GM12892 (cell line): ENCODE measurements at regions not wholly inside any gene's neighbourhood (a gene's known extent, or its start where the extent isn't known, plus 50 kb on each side); places are given as distances from the start of the nearest gene placed in this dataset.

Experiments used
- DNase-seq: peaks from one replicate; pipeline ENCODE4 v3.0.0; 2011; ENCODE audit not compliant: insufficient read length
- FAIRE-seq: peaks from 2 replicates; lab custom pipeline; 2011; peaks lifted over from hg19 to GRCh38; lab: Jason Lieb, UNC
- POLR2A ChIP-seq: IDR thresholded peaks from 2 replicates; pipeline ENCODE4 v1.6.1; 2011; ENCODE audit warnings: low read depth, low read length, control low read depth
- POLR2AphosphoS5 ChIP-seq: IDR thresholded peaks from 2 replicates; pipeline ENCODE4 v1.6.1; 2011; ENCODE audit warnings: low read depth, low read length, control low read depth
- TAF1 ChIP-seq: IDR thresholded peaks from 2 replicates; pipeline ENCODE4 v1.6.1; 2011; ENCODE audit warnings: low read depth, mild to moderate bottlenecking, control low read depth, low read length, borderline replicate concordance

DNA sequence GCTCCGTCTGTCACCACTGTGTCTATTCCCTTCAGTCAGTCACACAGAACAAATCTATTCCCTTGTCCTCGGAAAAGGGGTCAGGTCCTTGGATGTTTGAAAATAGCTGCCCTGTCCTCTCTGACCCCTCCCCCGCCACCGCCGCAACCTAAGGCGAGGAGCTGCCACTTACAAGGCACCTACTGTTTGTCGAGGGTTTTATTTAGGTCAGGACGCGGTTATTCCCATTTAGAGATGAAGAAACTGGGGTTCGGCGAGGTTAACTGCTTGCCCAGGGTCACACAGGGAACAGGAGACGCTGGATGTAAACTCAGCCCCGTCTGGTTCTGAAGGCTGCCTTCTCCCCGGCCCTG, 1468.1 kb downstream of the BRD1 start:
- DNase-seq (no peak), FAIRE-seq (no peak)
- no peak for TF ChIP-seq POLR2AphosphoS5
- TF ChIP-seq TAF1, result no peak

DNA sequence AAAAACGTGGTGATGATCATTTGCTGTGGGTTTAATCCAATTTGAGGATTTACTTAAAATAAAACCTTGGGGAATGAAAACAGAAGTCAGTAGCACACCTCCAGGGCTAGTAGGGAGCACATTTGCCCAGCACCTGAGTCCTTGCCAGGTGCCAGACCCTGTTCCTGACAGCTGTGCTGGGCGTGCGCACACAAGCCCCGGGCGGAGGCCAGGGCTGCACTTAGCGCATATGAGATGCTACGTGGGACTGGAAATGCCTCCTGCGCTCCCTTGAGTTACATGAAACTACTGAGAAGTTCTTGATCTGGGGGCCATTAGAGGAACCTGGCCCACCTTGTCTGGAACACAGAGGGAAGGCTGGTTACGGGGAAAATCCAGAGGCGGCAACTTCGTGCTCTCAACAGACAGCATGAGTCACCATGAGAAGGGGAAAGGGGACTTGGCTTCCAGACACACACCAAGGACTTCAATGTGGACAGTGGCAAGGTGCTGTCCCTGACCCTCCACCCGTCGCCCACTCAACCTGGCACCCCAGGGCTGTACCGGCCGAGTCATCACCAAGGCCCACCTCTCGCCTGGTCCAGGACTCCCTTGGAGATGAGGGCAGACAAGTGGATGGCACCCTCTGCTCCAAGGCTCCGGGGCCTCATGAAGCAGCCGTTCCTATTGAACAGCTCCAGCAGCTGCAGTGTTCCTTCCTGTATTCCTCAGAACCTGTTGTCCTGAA, 1468.6 kb downstream of the BRD1 start:
- no peak for DNase-seq
- FAIRE-seq, result no peak
- TF ChIP-seq POLR2AphosphoS5 (no peak), POLR2A (no peak), TAF1 (no peak)

DNA sequence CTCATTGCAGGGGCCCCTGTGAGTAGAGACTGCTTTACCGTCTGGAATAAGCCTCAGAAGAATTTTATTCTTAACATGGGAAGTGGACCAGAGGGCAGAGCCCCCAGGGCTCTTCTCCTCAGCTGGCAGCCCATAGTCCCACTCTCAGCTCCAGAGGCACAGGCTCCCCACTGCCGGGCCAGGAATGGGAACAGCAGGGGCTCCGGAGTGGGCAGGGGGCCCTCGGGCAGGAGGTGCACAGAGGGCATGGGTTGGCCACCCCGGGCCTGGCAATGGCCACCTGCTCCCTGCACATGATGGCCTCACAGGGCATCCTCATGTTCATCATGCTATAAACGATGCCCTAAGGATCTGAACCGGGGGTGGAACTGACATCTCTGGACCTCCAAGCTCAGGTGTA, 1469.7 kb downstream of the BRD1 start:
- FAIRE-seq (no peak), DNase-seq (no peak)
- no peak for TF ChIP-seq TAF1
- TF ChIP-seq POLR2AphosphoS5, result no peak
- no peak for TF ChIP-seq POLR2A

DNA sequence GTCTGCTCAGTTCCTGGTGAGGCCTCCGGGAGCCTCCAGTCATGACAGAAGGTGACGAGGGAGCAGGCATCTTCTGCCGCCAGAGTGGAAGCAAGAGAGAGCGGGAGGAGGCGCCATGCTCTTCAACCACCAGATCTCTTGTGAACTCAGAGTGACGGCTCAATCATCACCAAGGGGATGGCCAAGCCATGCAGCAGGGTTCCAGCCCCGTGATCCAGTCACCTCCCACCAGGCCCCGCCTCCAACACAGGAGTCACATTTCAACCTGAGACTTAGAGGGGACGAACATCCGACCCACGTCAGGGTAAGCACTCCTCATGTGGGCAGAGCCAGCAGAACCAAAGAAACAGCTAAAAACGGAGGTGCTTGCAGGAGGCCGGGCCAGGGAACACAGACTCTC, 1470.5 kb downstream of the BRD1 start:
- no peak for DNase-seq
- TF ChIP-seq TAF1 (no peak), POLR2A (no peak), POLR2AphosphoS5 (no peak)
- no peak for FAIRE-seq

DNA sequence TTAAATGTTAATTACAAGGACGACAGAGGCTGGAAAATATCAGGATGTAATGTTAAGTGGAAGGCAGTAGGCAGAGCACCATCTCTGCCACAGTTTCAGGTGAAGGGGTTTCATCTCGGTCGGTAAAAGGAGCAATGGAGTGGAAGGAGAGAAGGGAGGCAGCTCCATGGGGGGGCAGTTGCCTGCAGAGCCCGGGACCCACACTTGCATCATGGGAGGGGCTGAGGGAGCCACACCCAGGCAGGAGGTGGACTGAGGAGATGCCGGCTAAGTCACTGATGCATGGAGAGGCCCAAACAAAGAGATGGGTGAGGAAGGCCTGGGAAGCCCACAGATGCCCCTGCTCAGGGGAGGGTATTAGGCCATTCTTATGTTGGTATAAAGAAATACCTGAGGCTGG, 1470.9 kb downstream of the BRD1 start:
- no peak for DNase-seq
- FAIRE-seq, result no peak
- no peak for TF ChIP-seq TAF1
- TF ChIP-seq POLR2A, result no peak
- no peak for TF ChIP-seq POLR2AphosphoS5

DNA sequence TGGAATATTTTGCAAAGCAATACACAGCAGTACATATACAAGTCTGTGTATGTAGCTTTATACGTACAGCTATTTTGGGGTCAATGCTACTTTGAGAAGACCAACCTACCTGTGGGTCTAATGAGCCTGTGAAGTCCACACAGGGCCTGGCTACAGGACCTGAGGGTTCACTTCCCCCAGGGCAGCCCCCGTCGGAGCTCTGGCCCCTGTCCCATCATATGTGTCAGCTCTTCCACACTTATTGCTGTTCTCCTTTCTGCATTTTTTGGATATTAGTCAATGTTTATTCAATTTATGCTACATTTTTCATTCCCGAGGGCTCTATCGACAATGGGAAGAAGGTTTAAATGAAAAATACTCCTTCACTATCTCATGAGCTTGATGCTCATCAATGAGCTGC, 1473.6 kb downstream of the BRD1 start:
- TF ChIP-seq POLR2A (no peak), POLR2AphosphoS5 (no peak), TAF1 (no peak)
- no peak for DNase-seq
- no peak for FAIRE-seq

DNA sequence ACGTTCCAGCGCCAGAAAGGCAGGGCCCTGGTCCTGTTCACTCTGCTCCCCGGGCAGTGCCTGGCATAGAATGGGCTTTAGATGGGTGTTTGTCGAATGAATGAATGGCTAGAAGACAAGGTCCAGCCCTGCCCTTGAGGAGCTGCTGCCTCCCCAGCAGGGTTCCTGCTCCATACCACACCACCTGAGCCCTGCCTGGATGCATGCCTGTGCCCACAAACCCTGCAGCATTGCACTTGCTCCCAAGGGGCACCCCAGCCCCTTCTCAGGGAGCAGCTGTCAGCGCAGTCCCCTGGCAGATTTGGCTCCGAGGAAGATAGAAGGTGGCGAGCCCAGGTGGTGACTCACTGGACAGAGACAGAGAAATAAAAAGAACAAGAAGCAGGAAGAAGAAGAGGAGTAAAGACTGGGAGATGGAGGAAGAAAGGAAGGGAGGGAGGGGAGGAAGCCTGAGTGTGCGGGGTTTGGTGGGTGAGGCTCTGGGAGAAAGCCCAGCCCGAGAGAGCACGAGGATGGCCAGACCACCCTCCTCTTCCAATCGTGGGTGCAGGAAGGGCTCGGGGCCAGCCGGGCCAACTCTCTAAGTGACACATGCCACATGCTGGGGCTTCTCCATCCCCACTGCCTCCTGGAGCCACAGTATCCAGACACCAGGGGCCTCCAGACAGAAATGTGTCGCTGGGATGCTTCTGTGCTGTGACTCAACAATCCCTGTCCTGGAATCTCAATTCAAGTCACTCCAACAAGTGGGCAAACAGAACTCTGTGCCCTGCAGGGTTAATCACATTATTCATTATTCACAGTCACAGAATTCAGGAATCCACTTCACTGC, 1474.3 kb downstream of the BRD1 start:
- TF ChIP-seq POLR2AphosphoS5, result no peak
- no peak for TF ChIP-seq POLR2A
- no peak for TF ChIP-seq TAF1
- DNase-seq (no peak), FAIRE-seq (no peak)

DNA sequence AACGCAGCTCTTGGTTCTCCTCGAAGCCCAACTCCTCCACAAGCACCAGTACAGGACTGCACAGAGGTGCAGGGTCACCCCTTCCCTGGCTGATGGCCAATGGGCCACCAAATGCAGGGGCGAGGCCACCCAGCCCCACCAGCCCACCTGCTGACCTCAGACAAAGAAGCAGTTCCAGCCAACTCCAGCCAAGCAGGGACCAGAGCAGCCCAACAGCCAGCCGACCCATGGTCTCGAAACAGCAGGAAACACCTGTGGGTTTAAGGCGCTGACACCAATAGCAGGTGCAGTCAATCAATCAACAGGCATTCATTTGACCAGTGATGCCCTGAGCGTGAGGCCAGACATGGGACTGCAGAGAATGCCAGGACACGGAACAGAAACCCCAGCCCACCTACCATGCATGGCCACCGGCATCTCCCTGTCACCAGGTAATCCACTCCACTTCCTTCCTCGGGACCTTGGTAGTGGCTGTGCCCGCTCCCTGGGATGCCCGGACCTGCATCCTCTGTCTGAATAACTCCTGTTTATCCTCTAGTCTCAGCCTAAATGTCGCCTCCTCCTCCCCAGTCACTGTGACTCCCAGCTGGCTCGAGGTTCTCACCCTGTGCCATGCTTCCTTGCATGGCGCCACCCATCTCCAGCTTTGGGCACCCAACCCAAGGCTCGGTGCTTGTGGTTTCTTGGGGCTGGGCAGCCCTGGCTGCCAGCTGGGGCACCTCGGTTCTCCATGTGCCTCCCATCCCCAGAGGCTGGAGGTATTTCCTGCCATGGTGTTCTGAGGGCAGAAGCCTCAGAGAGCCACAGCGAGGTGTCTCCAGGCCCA, 1475.4 kb downstream of the BRD1 start:
- TF ChIP-seq POLR2AphosphoS5 (no peak), TAF1 (no peak), POLR2A (no peak)
- no peak for DNase-seq
- no peak for FAIRE-seq

DNA sequence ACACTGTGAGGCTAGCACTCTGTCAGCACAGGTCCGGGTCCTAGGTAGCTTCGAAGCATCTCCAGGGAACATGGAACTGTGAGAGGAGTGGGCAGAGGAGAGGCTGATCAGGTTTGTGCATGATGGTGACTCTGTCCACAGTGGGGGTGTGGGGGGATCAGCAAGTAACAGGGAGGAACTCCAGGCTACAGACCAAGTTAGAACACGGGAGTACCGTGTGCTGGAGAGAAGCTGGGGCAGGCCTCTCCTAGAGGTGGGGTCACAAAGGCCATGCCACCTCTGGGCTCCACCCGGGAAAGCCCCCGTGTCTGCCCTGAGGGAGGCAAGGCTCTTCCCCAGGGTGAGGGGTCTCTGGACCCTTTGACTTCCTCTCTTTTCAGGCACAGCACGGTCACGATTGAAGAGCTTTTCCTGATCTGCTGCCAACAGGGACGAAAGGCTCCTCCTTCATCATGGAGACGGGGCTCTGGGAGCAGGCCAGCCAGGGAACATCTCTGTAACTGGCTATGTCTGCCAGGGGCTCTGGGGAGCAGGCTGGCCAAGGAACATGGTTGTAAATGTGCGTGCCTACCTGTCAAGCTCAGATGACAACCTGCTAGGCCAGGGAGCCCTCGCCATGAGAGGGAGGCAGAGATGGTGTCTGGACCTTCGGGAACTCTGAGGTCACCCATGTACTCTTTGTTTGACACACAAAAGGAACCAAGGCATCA, 1476.1 kb downstream of the BRD1 start:
- TF ChIP-seq POLR2AphosphoS5, result no peak
- TF ChIP-seq TAF1, result no peak
- no peak for TF ChIP-seq POLR2A
- DNase-seq, result no peak

DNA sequence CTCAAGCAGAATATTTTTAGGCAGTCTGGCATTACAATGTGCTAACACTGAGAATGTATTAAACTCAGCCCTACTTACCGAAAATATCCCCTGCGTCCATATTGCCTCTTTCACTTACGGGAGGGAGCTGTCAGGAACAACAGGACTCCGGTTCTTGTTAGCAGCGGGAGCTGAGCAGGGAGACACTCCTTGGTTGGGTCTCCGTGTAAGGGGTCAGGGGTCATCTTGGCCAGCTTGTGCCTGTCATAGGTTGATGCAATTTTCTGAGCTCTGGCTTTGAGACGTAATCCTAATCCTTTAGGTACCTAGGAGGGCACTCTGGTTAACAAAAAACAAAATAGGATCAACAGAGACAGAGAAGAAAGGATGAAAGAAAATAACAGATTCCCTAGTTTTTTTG, 1477.2 kb downstream of the BRD1 start:
- TF ChIP-seq TAF1 (no peak), POLR2AphosphoS5 (no peak), POLR2A (no peak)
- DNase-seq (no peak), FAIRE-seq (no peak)

More for the DNA sequence above, 1476.1 kb downstream of the BRD1 start:
- no peak for FAIRE-seq

DNA sequence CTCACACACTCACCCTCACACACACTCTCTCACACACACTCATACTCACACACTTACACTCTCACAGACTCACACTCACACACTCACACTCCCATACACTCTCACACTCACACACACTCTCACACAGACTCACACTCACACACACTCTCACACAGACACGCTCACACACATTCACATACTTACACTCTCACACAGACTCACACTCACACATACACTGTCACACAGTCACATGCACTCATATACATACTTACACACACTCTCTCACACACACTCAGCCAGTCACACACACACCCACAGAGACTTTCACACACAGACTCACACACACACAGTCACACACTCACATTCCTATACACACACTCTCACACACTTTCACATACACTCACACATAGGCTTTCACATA, 1478.8 kb downstream of the BRD1 start:
- no peak for TF ChIP-seq POLR2A
- no peak for TF ChIP-seq TAF1
- no peak for TF ChIP-seq POLR2AphosphoS5
- FAIRE-seq (no peak), DNase-seq (no peak)
